Neural progenitor cell (in vitro differentiated cells): ENCODE measurements at regions not wholly inside any gene's neighbourhood (a gene's known extent, or its start where the extent isn't known, plus 50 kb on each side); places are given as distances from the start of the nearest gene placed in this dataset.
"Not testable (repeated sequence)": the region's sequence is repeated elsewhere in the genome, so short reads cannot be mapped to it uniquely, and the experiment has no call there.

Experiments
- DNase-seq: peaks from one replicate; pipeline ENCODE4 v3.0.0-alpha.2; 2016; ENCODE audit warnings: low spot score
- H2AFZ ChIP-seq: fragments of 200-600 bp; sonication (generic); replicated peaks from 2 replicates; pipeline ENCODE4 v1.6.1; 2016; ENCODE audit warnings: antibody characterized with exemption
- H3F3A ChIP-seq: fragments of 200-600 bp; sonication (generic); 2 replicates; pipeline ENCODE4 v1.6.1; 2016; ENCODE audit warnings: antibody characterized with exemption, low read depth
- H3K27ac ChIP-seq: fragments of 200-600 bp; sonication (generic); 2 replicates; pipeline ENCODE4 v1.5.1; 2016; ENCODE audit warnings: mild to moderate bottlenecking
- H3K27me3 ChIP-seq: fragments of 200-600 bp; sonication (generic); 2 replicates; pipeline ENCODE4 v1.6.1; 2016; ENCODE audit warnings: mild to moderate bottlenecking, moderate library complexity
- H3K36me3 ChIP-seq: fragments of 200-600 bp; sonication (generic); 2 replicates; pipeline ENCODE4 v1.5.1; 2016
- H3K4me1 ChIP-seq: fragments of 200-600 bp; sonication (generic); 2 replicates; pipeline ENCODE4 v1.6.1; 2016; ENCODE audit warnings: mixed run types
- H3K4me2 ChIP-seq: fragments of 200-600 bp; sonication (generic); 2 replicates; pipeline ENCODE4 v1.6.1; 2016
- H3K4me3 ChIP-seq: fragments of 200-600 bp; sonication (generic); 2 replicates; pipeline ENCODE4 v1.5.1; 2016
- H3K79me2 ChIP-seq: fragments of 200-600 bp; sonication (generic); 2 replicates; pipeline ENCODE4 v1.6.1; 2016; ENCODE audit warnings: low read depth
- H3K9ac ChIP-seq: fragments of 200-600 bp; sonication (generic); 2 replicates; pipeline ENCODE4 v1.6.1; 2016
- H3K9me3 ChIP-seq: fragments of 200-600 bp; sonication (generic); 2 replicates; pipeline ENCODE4 v1.5.1; 2016; ENCODE audit warnings: low read depth
- H4K20me1 ChIP-seq: fragments of 200-600 bp; sonication (generic); 2 replicates; pipeline ENCODE4 v1.6.1; 2016; ENCODE audit warnings: low read depth
- H3K27ac Mint-ChIP-seq: 3 replicates; pipeline ENCODE4 v1.8.0; 2021; ENCODE audit warnings: mixed read lengths
- H3K27me3 Mint-ChIP-seq: 2 replicates; pipeline ENCODE4 v1.8.0; 2022; ENCODE audit warnings: low read depth, mild to moderate bottlenecking, inconsistent platforms, moderate library complexity, mixed read lengths; ENCODE audit not compliant: insufficient read depth
- H3K36me3 Mint-ChIP-seq: 3 replicates; pipeline ENCODE4 v1.8.0; 2021; ENCODE audit warnings: mixed read lengths
- H3K4me1 Mint-ChIP-seq: 3 replicates; pipeline ENCODE4 v1.8.0; 2021; ENCODE audit warnings: mixed read lengths
- H3K4me3 Mint-ChIP-seq: 3 replicates; pipeline ENCODE4 v1.8.0; 2021; ENCODE audit warnings: mild to moderate bottlenecking, moderate library complexity, mixed read lengths
- H3K9me3 Mint-ChIP-seq: 3 replicates; pipeline ENCODE4 v1.8.0; 2020; ENCODE audit warnings: mixed read lengths
- CTCF ChIP-seq: fragments of 200-600 bp; sonication (generic); IDR thresholded peaks from 2 replicates; pipeline ENCODE4 v1.5.1; 2017; ENCODE audit warnings: antibody characterized with exemption, mild to moderate bottlenecking
- EZH2 ChIP-seq: fragments of 200-600 bp; sonication (generic); IDR thresholded peaks from 2 replicates; pipeline ENCODE4 v1.6.1; 2017; ENCODE audit warnings: antibody characterized with exemption, mild to moderate bottlenecking, moderate library complexity
- EZH2phosphoT487 ChIP-seq: fragments of 200-600 bp; sonication (generic); IDR thresholded peaks from 2 replicates; pipeline ENCODE4 v1.6.1; 2017; ENCODE audit warnings: antibody characterized with exemption

- H3K27ac ChIP-seq, DNase-seq, H3K4me1 ChIP-seq, H3K4me3 Mint-ChIP-seq, H3K36me3 Mint-ChIP-seq, H3K27me3 ChIP-seq, H3K27ac Mint-ChIP-seq, H3K4me3 ChIP-seq, H3F3A ChIP-seq, H3K27me3 Mint-ChIP-seq, H3K4me2 ChIP-seq, H3K36me3 ChIP-seq, H3K79me2 ChIP-seq, H3K9ac ChIP-seq, H4K20me1 ChIP-seq, H3K4me1 Mint-ChIP-seq, H2AFZ ChIP-seq: not testable (repeated sequence)
- peaks cover 18% of the 10 kb centered on the region for H3K9me3 Mint-ChIP-seq
- peaks cover 31% of the 10 kb centered on the region for H3K9me3 ChIP-seq
Measured at GRCh38 chr11:55431541-55431940, 63.8 kb downstream of the OR4A15 start.

GRCh38 chr11:55457641-55458040 lies 89.9 kb downstream of the OR4A15 start:
- TF ChIP-seq CTCF (no peak), EZH2 (no peak), EZH2phosphoT487 (no peak)
- no peak overlapping the region for H3K4me2 ChIP-seq
- H3K27ac Mint-ChIP-seq: no peak overlapping the region
- no peaks in the 10 kb centered on the region for H4K20me1 ChIP-seq
- peaks cover 20% of the 10 kb centered on the region for H3K9me3 Mint-ChIP-seq
- H3F3A ChIP-seq: no peaks in the 10 kb centered on the region
- H3K4me1 ChIP-seq: no peaks in the 10 kb centered on the region
- H2AFZ ChIP-seq: no peak overlapping the region
- no peak for DNase-seq
- H3K9ac ChIP-seq: no peak overlapping the region
- no peaks in the 10 kb centered on the region for H3K36me3 ChIP-seq
- H3K4me3 Mint-ChIP-seq: no peak overlapping the region
- H3K27ac ChIP-seq: no peak overlapping the region
- no peaks in the 10 kb centered on the region for H3K36me3 Mint-ChIP-seq
- H3K27me3 ChIP-seq: no peaks in the 10 kb centered on the region
- no peaks in the 10 kb centered on the region for H3K4me1 Mint-ChIP-seq
- peaks cover 35% of the 10 kb centered on the region for H3K9me3 ChIP-seq
- H3K27me3 Mint-ChIP-seq: no peaks in the 10 kb centered on the region
- no peak overlapping the region for H3K4me3 ChIP-seq
- H3K79me2 ChIP-seq: no peaks in the 10 kb centered on the region

GRCh38 chr11:55459871-55460270 lies 92.1 kb downstream of the OR4A15 start:
- not testable (repeated sequence) for DNase-seq, H3K4me3 Mint-ChIP-seq, H2AFZ ChIP-seq, H3K4me1 ChIP-seq, H3K27ac ChIP-seq, H3K4me3 ChIP-seq, H3K9ac ChIP-seq, H3K79me2 ChIP-seq, H3K36me3 Mint-ChIP-seq, H3F3A ChIP-seq, H3K4me1 Mint-ChIP-seq, H4K20me1 ChIP-seq, H3K4me2 ChIP-seq, H3K27ac Mint-ChIP-seq, H3K36me3 ChIP-seq, H3K27me3 Mint-ChIP-seq, H3K27me3 ChIP-seq
- peaks cover 17% of the 10 kb centered on the region for H3K9me3 Mint-ChIP-seq
- peaks cover 20% of the 10 kb centered on the region for H3K9me3 ChIP-seq

- Histone ChIP-seq H3K4me2 (no peak overlapping the region), H3K27me3 (no peaks in the 10 kb centered on the region), H3K4me3 (no peak overlapping the region), H3F3A (no peaks in the 10 kb centered on the region), H4K20me1 (no peaks in the 10 kb centered on the region), H3K4me1 (no peaks in the 10 kb centered on the region), H2AFZ (no peak overlapping the region), H3K36me3 (no peaks in the 10 kb centered on the region), H3K79me2 (no peaks in the 10 kb centered on the region), H3K9me3 (peaks cover 43% of the 10 kb centered on the region), H3K27ac (no peak overlapping the region), H3K9ac (no peak overlapping the region)
- H3K4me3 Mint-ChIP-seq: no peak overlapping the region
- no peaks in the 10 kb centered on the region for H3K27me3 Mint-ChIP-seq
- H3K4me1 Mint-ChIP-seq: no peaks in the 10 kb centered on the region
- TF ChIP-seq EZH2phosphoT487 (no peak), CTCF (no peak), EZH2 (no peak)
- H3K27ac Mint-ChIP-seq: no peak overlapping the region
- H3K36me3 Mint-ChIP-seq: no peaks in the 10 kb centered on the region
- H3K9me3 Mint-ChIP-seq: peaks cover 21% of the 10 kb centered on the region
- no peak for DNase-seq
Measured at GRCh38 chr11:55474321-55474720, 79.9 kb upstream of the OR4C15 start.
